SK-N-SH (cell line): ENCODE measurements at regions not wholly inside any gene's neighbourhood (a gene's known extent, or its start where the extent isn't known, plus 50 kb on each side); places are given as distances from the start of the nearest gene placed in this dataset.

Experiments
- CTCF ChIA-PET: fragments of 300-600, 350-600 bp; formaldehyde crosslinking; extraction: SDS; loops from one replicate; lab custom pipeline; 2021; lab: Yijun Ruan, JAX
- POLR2A ChIA-PET: fragments of 350-600 bp; sonication (Branson Sonifier 250); formaldehyde crosslinking; extraction: SDS; loops from one replicate; lab custom pipeline; 2020; ENCODE audit warnings: antibody characterized with exemption, inconsistent platforms; lab: Yijun Ruan, JAX
- DNase-seq: peaks from one replicate; pipeline ENCODE4 v3.0.0; 2012
- H2AFZ ChIP-seq: fragments of 200-600 bp; sonication (generic); 2 replicates; pipeline ENCODE4 v1.8.1; 2016; ENCODE audit warnings: antibody characterized with exemption, mild to moderate bottlenecking, low read depth
- H3F3A ChIP-seq: fragments of 200-600 bp; sonication (generic); replicated peaks from 2 replicates; pipeline ENCODE3; 2016; ENCODE audit warnings: antibody characterized with exemption, mild to moderate bottlenecking; ENCODE audit not compliant: insufficient read depth
- H3K27ac ChIP-seq, 2 experiments: fragments of 200-500 bp in 1 of 2; fragments of 200-600 bp in 1 of 2; sonication (Bioruptor generic) in 1 of 2; sonication (generic), shearing (Covaris generic) in 1 of 2; 2 replicates each; pipeline versions ENCODE4 v1.5.1 to v1.6.1; 2014 to 2016; ENCODE audit warnings: low read depth in 2 of 2, inconsistent platforms in 1 of 2, low read length in 1 of 2, mild to moderate bottlenecking in 1 of 2, mixed read lengths in 1 of 2
- H3K27me3 ChIP-seq: fragments of 200-600 bp; sonication (generic), shearing (Covaris generic); 2 replicates; pipeline ENCODE4 v1.6.1; 2016; ENCODE audit warnings: mixed run types; ENCODE audit not compliant: insufficient read depth
- H3K36me3 ChIP-seq, 2 experiments: fragments of 200-500 bp in 1 of 2; fragments of 200-600 bp in 1 of 2; sonication (Bioruptor generic) in 1 of 2; sonication (generic) in 1 of 2; replicated peaks in 1 of 2; 2 replicates each; pipeline versions ENCODE3 to v1.5.1; 2014 to 2016; ENCODE audit warnings: low read length in 1 of 2, mild to moderate bottlenecking in 1 of 2; ENCODE audit not compliant: insufficient read depth in 2 of 2, control insufficient read depth in 1 of 2
- H3K4me1 ChIP-seq, 2 experiments: fragments of 200-500 bp in 1 of 2; fragments of 200-600 bp in 1 of 2; sonication (Bioruptor generic) in 1 of 2; sonication (generic), shearing (Covaris generic) in 1 of 2; 2 replicates each; pipeline versions ENCODE4 v1.5.1 to v1.6.1; 2014 to 2016; ENCODE audit warnings: low read depth in 1 of 2, low read length in 1 of 2, mixed run types in 1 of 2; ENCODE audit not compliant: insufficient read depth in 2 of 2, control insufficient read depth in 1 of 2
- H3K4me2 ChIP-seq: fragments of 200-600 bp; sonication (generic), shearing (Covaris generic); 2 replicates; pipeline ENCODE4 v1.6.1; 2017; ENCODE audit warnings: mixed run types
- H3K4me3 ChIP-seq, 2 experiments: fragments of 200-500 bp in 1 of 2; fragments of 200-600 bp in 1 of 2; sonication (Bioruptor generic) in 1 of 2; sonication (generic), shearing (Covaris generic) in 1 of 2; 2 replicates each; pipeline versions ENCODE4 v1.5.1 to v1.8.1; 2014 to 2016; ENCODE audit warnings: low read depth in 2 of 2, inconsistent platforms in 1 of 2, low read length in 1 of 2, mild to moderate bottlenecking in 1 of 2, mixed read lengths in 1 of 2, moderate library complexity in 1 of 2
- H3K79me2 ChIP-seq: fragments of 200-600 bp; sonication (generic); 2 replicates; pipeline ENCODE4 v1.8.1; 2017; ENCODE audit warnings: mild to moderate bottlenecking; ENCODE audit not compliant: insufficient read depth
- H3K9ac ChIP-seq: fragments of 200-600 bp; sonication (generic); 2 replicates; pipeline ENCODE4 v1.6.1; 2017; ENCODE audit warnings: mixed run types
- H3K9me2 ChIP-seq: fragments of 200-600 bp; sonication (generic); 2 replicates; pipeline ENCODE4 v1.6.1; 2017; ENCODE audit warnings: mixed run types
- H3K9me3 ChIP-seq: fragments of 200-600 bp; sonication (generic); 2 replicates; pipeline ENCODE4 v1.6.1; 2017; ENCODE audit warnings: mixed run types, mild to moderate bottlenecking, moderate library complexity
- H4K20me1 ChIP-seq: fragments of 200-600 bp; sonication (generic); 2 replicates; pipeline ENCODE4 v1.6.1; 2017; ENCODE audit warnings: mild to moderate bottlenecking, mixed run types; ENCODE audit not compliant: insufficient read depth
- CHD2 ChIP-seq: fragments of 150-350 bp; IDR thresholded peaks from 2 replicates; pipeline ENCODE4 v1.6.1; 2018; ENCODE audit warnings: low read length; ENCODE audit not compliant: partially characterized antibody
- ELF1 ChIP-seq: IDR thresholded peaks from 2 replicates; pipeline ENCODE4 v1.4.0; 2012
- EP300 ChIP-seq, 2 experiments: IDR thresholded peaks; 2 replicates each; pipeline versions ENCODE4 v1.4.0 to v1.6.1; 2012; ENCODE audit warnings: borderline replicate concordance in 1 of 2, low read depth in 1 of 2, low read length in 1 of 2
- FOSL2 ChIP-seq: IDR thresholded peaks from 2 replicates; pipeline ENCODE4 v1.4.0; 2012; ENCODE audit warnings: low read depth, mild to moderate bottlenecking, moderate library complexity, borderline replicate concordance
- FOXJ3 ChIP-seq: sonication (generic); formaldehyde crosslinking; IDR thresholded peaks from 2 replicates; pipeline ENCODE4 v1.5.1; 2020; ENCODE audit warnings: mild to moderate bottlenecking, missing genetic modification reagents
- GATA2 ChIP-seq: sonication (generic); formaldehyde crosslinking; IDR thresholded peaks from 2 replicates; pipeline ENCODE4 v1.5.0; 2020; ENCODE audit warnings: mild to moderate bottlenecking, missing genetic modification reagents
- JUND ChIP-seq: IDR thresholded peaks from 2 replicates; pipeline ENCODE4 v1.4.0; 2012
- MEF2A ChIP-seq: IDR thresholded peaks from 2 replicates; pipeline ENCODE4 v1.4.0; 2012; ENCODE audit warnings: low read depth, borderline replicate concordance
- NFIC ChIP-seq: IDR thresholded peaks from 2 replicates; pipeline ENCODE4 v1.4.0; 2012; ENCODE audit warnings: borderline replicate concordance
- NRF1 ChIP-seq: IDR thresholded peaks from 2 replicates; pipeline ENCODE4 v1.6.1; 2012; ENCODE audit warnings: low read depth, mild to moderate bottlenecking, low read length
- RAD21 ChIP-seq: IDR thresholded peaks from 2 replicates; pipeline ENCODE4 v1.6.1; 2012; ENCODE audit warnings: mild to moderate bottlenecking, low read length
- RCOR1 ChIP-seq: fragments of 150-350 bp; IDR thresholded peaks from 2 replicates; pipeline ENCODE4 v1.6.1; 2017; ENCODE audit warnings: antibody characterized with exemption, low read length
- RXRA ChIP-seq: IDR thresholded peaks from 2 replicates; pipeline ENCODE4 v1.4.0; 2012; ENCODE audit warnings: low read depth, mild to moderate bottlenecking, borderline replicate concordance
- SMC3 ChIP-seq: IDR thresholded peaks from 2 replicates; pipeline ENCODE4 v1.6.1; 2012; ENCODE audit warnings: low read depth, low read length, improper control_type of control experiment
- TAF1 ChIP-seq: IDR thresholded peaks from 2 replicates; pipeline ENCODE4 v1.6.1; 2012; ENCODE audit warnings: low read depth, mild to moderate bottlenecking, low read length, moderate library complexity, borderline replicate concordance
- TCF12 ChIP-seq: IDR thresholded peaks from 2 replicates; pipeline ENCODE4 v1.4.0; 2012
- YY1 ChIP-seq: IDR thresholded peaks from 2 replicates; pipeline ENCODE4 v1.4.0; 2012; ENCODE audit warnings: low read depth, mild to moderate bottlenecking
- WGBS: methylation state at CpG from one replicate; pipeline ENCODE4 v1.1.6; 2017; ENCODE audit warnings: low lambda C conversion rate; 5-methylcytosine and 5-hydroxymethylcytosine counted together
- TF ChIP-seq, protein P1 (sequence below): fragments of 150-350 bp; IDR thresholded peaks from 2 replicates; pipeline ENCODE4 v1.6.1; 2017; ENCODE audit warnings: antibody characterized with exemption, low read length, low read depth, borderline replicate concordance
- TF ChIP-seq, protein P2 (sequence below): IDR thresholded peaks from 2 replicates; pipeline ENCODE4; 2012
- TF ChIP-seq, protein P3 (sequence below): IDR thresholded peaks from 2 replicates; pipeline ENCODE4 v1.4.0; 2012; ENCODE audit warnings: low read depth
- TF ChIP-seq, protein P4 (sequence below): IDR thresholded peaks from 2 replicates; pipeline ENCODE4 v1.4.0; 2012; ENCODE audit warnings: low read depth, borderline replicate concordance
- TF ChIP-seq, protein P5 (sequence below): fragments of 200-600 bp; sonication (generic); IDR thresholded peaks from 2 replicates; pipeline ENCODE4 v1.6.1; 2017; ENCODE audit warnings: antibody characterized with exemption, mild to moderate bottlenecking, moderate library complexity

DNA sequence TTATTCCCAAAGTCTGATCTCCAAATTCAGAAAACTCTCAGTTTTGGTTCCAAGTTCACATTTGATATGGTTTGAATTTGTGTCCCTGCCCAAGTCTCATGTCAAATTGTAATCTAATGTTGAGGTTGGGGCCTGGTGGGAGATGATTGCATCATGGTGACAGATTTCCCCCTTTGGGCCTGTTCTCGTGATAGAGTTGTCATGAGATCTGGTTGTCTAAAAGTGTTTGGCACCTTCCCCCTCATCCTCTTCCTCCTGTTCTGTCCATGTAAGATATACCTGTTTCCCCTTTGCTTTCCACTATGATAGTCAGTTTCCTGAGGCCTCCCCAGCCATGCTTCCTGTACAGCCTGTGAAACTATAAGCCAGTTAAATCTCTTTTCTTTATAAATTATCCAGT is 138.6 kb downstream of the ARL4A start:
- no peaks in the 10 kb centered on the region for H3K36me3 ChIP-seq
- TF ChIP-seq, protein P1, sequence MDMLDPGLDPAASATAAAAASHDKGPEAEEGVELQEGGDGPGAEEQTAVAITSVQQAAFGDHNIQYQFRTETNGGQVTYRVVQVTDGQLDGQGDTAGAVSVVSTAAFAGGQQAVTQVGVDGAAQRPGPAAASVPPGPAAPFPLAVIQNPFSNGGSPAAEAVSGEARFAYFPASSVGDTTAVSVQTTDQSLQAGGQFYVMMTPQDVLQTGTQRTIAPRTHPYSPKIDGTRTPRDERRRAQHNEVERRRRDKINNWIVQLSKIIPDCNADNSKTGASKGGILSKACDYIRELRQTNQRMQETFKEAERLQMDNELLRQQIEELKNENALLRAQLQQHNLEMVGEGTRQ: no peak
- no peak for TF ChIP-seq RCOR1
- TF ChIP-seq FOSL2: no peak
- TF ChIP-seq, protein P2, sequence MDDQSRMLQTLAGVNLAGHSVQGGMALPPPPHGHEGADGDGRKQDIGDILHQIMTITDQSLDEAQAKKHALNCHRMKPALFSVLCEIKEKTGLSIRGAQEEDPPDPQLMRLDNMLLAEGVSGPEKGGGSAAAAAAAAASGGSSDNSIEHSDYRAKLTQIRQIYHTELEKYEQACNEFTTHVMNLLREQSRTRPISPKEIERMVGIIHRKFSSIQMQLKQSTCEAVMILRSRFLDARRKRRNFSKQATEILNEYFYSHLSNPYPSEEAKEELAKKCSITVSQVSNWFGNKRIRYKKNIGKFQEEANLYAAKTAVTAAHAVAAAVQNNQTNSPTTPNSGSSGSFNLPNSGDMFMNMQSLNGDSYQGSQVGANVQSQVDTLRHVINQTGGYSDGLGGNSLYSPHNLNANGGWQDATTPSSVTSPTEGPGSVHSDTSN: no peak
- no peak for TF ChIP-seq CHD2
- TF ChIP-seq, all 33 proteins: peak for 0
- no peaks in the 10 kb centered on the region for H3K4me1 ChIP-seq
- H3K4me3 ChIP-seq: no peak overlapping the region
- no peak overlapping the region for H3K27ac ChIP-seq
- H2AFZ ChIP-seq: no peak overlapping the region
- CTCF ChIA-PET: no interaction called here
- H3K4me2 ChIP-seq: no peak overlapping the region
- peaks cover 3% of the 10 kb centered on the region; the same call in 1 of the 2 replicates for H3K27me3 ChIP-seq
- H3K9me2 ChIP-seq: no peaks in the 10 kb centered on the region
- H3F3A ChIP-seq: no peaks in the 10 kb centered on the region
- H3K9ac ChIP-seq: no peak overlapping the region
- 39% methylated on average over 1 of the region's 1 CpG for WGBS
- H3K79me2 ChIP-seq: no peaks in the 10 kb centered on the region
- DNase-seq: no peak
- H3K9me3 ChIP-seq: no peaks in the 10 kb centered on the region
- no peaks in the 10 kb centered on the region for H4K20me1 ChIP-seq
- POLR2A ChIA-PET: no interaction called here

DNA sequence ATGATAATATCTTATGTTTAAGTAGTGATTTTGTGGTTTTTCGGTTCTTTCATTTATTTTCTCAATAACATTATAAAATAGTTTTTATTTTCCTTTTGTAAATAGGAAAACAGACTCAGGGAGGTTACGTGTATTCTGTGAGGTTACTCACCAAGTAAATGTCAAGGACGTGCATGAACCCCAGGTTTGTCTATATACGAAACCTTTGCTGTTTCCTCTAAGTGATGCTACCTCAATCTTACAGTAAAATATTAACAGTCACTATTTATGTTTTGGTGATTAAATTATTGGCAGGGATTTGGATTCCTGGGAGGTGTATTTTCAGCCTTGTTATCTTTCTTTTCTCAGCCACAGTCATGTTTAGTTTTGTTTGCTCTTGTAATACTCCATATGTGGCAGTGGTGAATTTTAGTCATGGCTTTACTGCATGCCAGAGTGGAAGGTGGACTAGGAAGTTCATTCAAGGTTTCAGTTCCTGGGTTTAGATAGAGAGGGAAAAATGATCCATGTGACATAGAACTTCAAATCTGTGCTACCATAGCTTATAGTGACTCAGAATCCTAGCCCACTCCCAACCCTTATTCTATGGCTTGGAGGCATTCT is 139.9 kb downstream of the ARL4A start:
- no peak overlapping the region for H3K9ac ChIP-seq
- H4K20me1 ChIP-seq: no peaks in the 10 kb centered on the region
- no peak overlapping the region for H3K4me3 ChIP-seq
- no peak for DNase-seq
- H3K9me2 ChIP-seq: no peaks in the 10 kb centered on the region
- H3K36me3 ChIP-seq: no peaks in the 10 kb centered on the region
- POLR2A ChIA-PET: no interaction called here
- CTCF ChIA-PET: interaction anchor here (1.7 kb wide), 1 partner anchor 10 kb away, joined by 4 read pairs; no protein-coding TSS in a partner anchor
- no peaks in the 10 kb centered on the region for H3K9me3 ChIP-seq
- no peaks in the 10 kb centered on the region for H3K79me2 ChIP-seq
- no peaks in the 10 kb centered on the region for H3K27me3 ChIP-seq
- no peak overlapping the region for H3K4me2 ChIP-seq
- WGBS: 11% methylated on average over 4 of the region's 4 CpGs
- no peak overlapping the region for H2AFZ ChIP-seq
- H3K4me1 ChIP-seq: no peaks in the 10 kb centered on the region
- H3K27ac ChIP-seq: no peak overlapping the region
- no peaks in the 10 kb centered on the region for H3F3A ChIP-seq
- TF ChIP-seq TAF1 (no peak), RXRA (no peak), NFIC (no peak), RAD21 (no peak), YY1 (no peak), SMC3 (no peak), FOXJ3 (no peak), JUND (no peak), FOSL2 (no peak), NRF1 (no peak), MEF2A (no peak), EP300 (IDR thresholded peaks at IDR 0.05; ENCODE audit: borderline replicate concordance in 1 of 2, low read depth in 1 of 2, low read length in 1 of 2) (no peak), TCF12 (no peak), GATA2 (CRISPR knock-in tag) (no peak), ELF1 (no peak)
- TF ChIP-seq, protein P3, sequence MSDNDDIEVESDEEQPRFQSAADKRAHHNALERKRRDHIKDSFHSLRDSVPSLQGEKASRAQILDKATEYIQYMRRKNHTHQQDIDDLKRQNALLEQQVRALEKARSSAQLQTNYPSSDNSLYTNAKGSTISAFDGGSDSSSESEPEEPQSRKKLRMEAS: no peak
- TF ChIP-seq, protein P2: no peak
- TF ChIP-seq, protein P4, sequence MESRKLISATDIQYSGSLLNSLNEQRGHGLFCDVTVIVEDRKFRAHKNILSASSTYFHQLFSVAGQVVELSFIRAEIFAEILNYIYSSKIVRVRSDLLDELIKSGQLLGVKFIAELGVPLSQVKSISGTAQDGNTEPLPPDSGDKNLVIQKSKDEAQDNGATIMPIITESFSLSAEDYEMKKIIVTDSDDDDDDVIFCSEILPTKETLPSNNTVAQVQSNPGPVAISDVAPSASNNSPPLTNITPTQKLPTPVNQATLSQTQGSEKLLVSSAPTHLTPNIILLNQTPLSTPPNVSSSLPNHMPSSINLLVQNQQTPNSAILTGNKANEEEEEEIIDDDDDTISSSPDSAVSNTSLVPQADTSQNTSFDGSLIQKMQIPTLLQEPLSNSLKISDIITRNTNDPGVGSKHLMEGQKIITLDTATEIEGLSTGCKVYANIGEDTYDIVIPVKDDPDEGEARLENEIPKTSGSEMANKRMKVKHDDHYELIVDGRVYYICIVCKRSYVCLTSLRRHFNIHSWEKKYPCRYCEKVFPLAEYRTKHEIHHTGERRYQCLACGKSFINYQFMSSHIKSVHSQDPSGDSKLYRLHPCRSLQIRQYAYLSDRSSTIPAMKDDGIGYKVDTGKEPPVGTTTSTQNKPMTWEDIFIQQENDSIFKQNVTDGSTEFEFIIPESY: no peak
- TF ChIP-seq, protein P5, sequence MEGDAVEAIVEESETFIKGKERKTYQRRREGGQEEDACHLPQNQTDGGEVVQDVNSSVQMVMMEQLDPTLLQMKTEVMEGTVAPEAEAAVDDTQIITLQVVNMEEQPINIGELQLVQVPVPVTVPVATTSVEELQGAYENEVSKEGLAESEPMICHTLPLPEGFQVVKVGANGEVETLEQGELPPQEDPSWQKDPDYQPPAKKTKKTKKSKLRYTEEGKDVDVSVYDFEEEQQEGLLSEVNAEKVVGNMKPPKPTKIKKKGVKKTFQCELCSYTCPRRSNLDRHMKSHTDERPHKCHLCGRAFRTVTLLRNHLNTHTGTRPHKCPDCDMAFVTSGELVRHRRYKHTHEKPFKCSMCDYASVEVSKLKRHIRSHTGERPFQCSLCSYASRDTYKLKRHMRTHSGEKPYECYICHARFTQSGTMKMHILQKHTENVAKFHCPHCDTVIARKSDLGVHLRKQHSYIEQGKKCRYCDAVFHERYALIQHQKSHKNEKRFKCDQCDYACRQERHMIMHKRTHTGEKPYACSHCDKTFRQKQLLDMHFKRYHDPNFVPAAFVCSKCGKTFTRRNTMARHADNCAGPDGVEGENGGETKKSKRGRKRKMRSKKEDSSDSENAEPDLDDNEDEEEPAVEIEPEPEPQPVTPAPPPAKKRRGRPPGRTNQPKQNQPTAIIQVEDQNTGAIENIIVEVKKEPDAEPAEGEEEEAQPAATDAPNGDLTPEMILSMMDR: no peak
